Fibroblast of the aortic adventitia (primary cell): ENCODE measurements at regions not wholly inside any gene's neighbourhood (a gene's known extent, or its start where the extent isn't known, plus 50 kb on each side); places are given as distances from the start of the nearest gene placed in this dataset.

Source experiments
- DNase-seq: peaks from one replicate; pipeline ENCODE4 v3.0.0-alpha.2; 2010; ENCODE audit warnings: low read depth
- H3K4me3 ChIP-seq: 2 replicates; pipeline ENCODE4 v1.5.1; 2011; ENCODE audit warnings: low read depth, mild to moderate bottlenecking, control low read depth, low read length, moderate library complexity
- CTCF ChIP-seq: IDR thresholded peaks from 2 replicates; pipeline ENCODE4 v1.5.1; 2011; ENCODE audit warnings: mild to moderate bottlenecking, low read length, control low read depth, inconsistent platforms; ENCODE audit not compliant: insufficient read depth

GRCh38 chr4:1575418-1576303, 108.5 kb downstream of the FAM53A start:
- TF ChIP-seq CTCF: no peak
- no peak for DNase-seq
- no peak overlapping the region for H3K4me3 ChIP-seq

- no peak for DNase-seq
- no peak overlapping the region for H3K4me3 ChIP-seq
- no peak for TF ChIP-seq CTCF
Observed at GRCh38 chr4:1574601-1575417, 109.3 kb downstream of the FAM53A start.

GRCh38 chr4:1573830-1574459, 110.2 kb downstream of the FAM53A start:
- DNase-seq: no peak
- TF ChIP-seq CTCF: no peak
- no peak overlapping the region for H3K4me3 ChIP-seq

GRCh38 chr4:1572964-1573720, 111.0 kb downstream of the FAM53A start:
- H3K4me3 ChIP-seq: no peak overlapping the region
- no peak for DNase-seq
- no peak for TF ChIP-seq CTCF

- H3K4me3 ChIP-seq: no peak overlapping the region
- no peak for TF ChIP-seq CTCF
- DNase-seq: no peak
Observed at GRCh38 chr4:1572521-1572920, 111.6 kb downstream of the FAM53A start.

- no peak for TF ChIP-seq CTCF
- H3K4me3 ChIP-seq: no peak overlapping the region
- no peak for DNase-seq
Observed at GRCh38 chr4:1572010-1572385, 112.1 kb downstream of the FAM53A start.
